HepG2 (cell line): ENCODE measurements at regions not wholly inside any gene's neighbourhood (a gene's known extent, or its start where the extent isn't known, plus 50 kb on each side); places are given as distances from the start of the nearest gene placed in this dataset.

Experiments used
- FOXA3 ChIP-seq: IDR thresholded peaks from 2 replicates; pipeline ENCODE4 v1.6.1; 2016; ENCODE audit warnings: missing genetic modification reagents, missing compliant biosample characterization
- KLF16 ChIP-seq, 2 experiments: sonication (generic) in 1 of 2; formaldehyde crosslinking in 1 of 2; IDR thresholded peaks; 2 replicates each; pipeline versions ENCODE4 v1.6.1 to v1.8.0; 2016 to 2023; ENCODE audit warnings: missing genetic modification reagents in 2 of 2, missing compliant biosample characterization in 1 of 2
- NR2F6 ChIP-seq, 2 experiments: IDR thresholded peaks; 2 replicates each; pipeline ENCODE4 v1.6.1; 2016; ENCODE audit warnings: antibody characterized with exemption in 1 of 2, mild to moderate bottlenecking in 1 of 2
- RBAK ChIP-seq: sonication (generic); formaldehyde crosslinking; IDR thresholded peaks from 2 replicates; pipeline ENCODE4 v1.5.1; 2020; ENCODE audit warnings: mild to moderate bottlenecking, missing genetic modification reagents
- SALL1 ChIP-seq: sonication (generic); formaldehyde crosslinking; IDR thresholded peaks from 2 replicates; pipeline ENCODE4 v1.8.0; 2022; ENCODE audit warnings: mild to moderate bottlenecking, missing genetic modification reagents
- YY1 ChIP-seq: IDR thresholded peaks from 2 replicates; pipeline ENCODE4 v1.6.1; 2011; ENCODE audit warnings: low read length, low read depth, moderate library complexity, mild to moderate bottlenecking; ENCODE audit not compliant: insufficient read depth, insufficient replicate concordance
- ZBTB7B ChIP-seq: sonication (generic); formaldehyde crosslinking; IDR thresholded peaks from 2 replicates; pipeline ENCODE4 v1.4.0; 2020; ENCODE audit warnings: missing genetic modification reagents
- ZFP36 ChIP-seq: fragments of 150-350 bp; IDR thresholded peaks from 2 replicates; pipeline ENCODE4 v1.6.1; 2018; ENCODE audit warnings: borderline replicate concordance, low read length, low read depth; ENCODE audit not compliant: partially characterized antibody
- ZNF253 ChIP-seq: sonication (generic); formaldehyde crosslinking; IDR thresholded peaks from 2 replicates; pipeline ENCODE4 v1.8.0; 2022; ENCODE audit warnings: mild to moderate bottlenecking, missing genetic modification reagents, borderline replicate concordance
- ZNF451 ChIP-seq: sonication (generic); formaldehyde crosslinking; IDR thresholded peaks from 2 replicates; pipeline ENCODE4 v1.5.0; 2020; ENCODE audit warnings: mild to moderate bottlenecking, missing genetic modification reagents
- ZNF510 ChIP-seq: sonication (generic); formaldehyde crosslinking; IDR thresholded peaks from 2 replicates; pipeline ENCODE4 v1.4.0; 2020; ENCODE audit warnings: low read depth, mild to moderate bottlenecking, missing genetic modification reagents
- ZNF674 ChIP-seq: sonication (generic); formaldehyde crosslinking; IDR thresholded peaks from 2 replicates; pipeline ENCODE4 v1.5.0; 2020; ENCODE audit warnings: low read depth, mild to moderate bottlenecking, missing genetic modification reagents
- ZNF768 ChIP-seq: sonication (generic); formaldehyde crosslinking; IDR thresholded peaks from 2 replicates; pipeline ENCODE4 v1.4.0; 2020; ENCODE audit warnings: missing genetic modification reagents
- ZNF878 ChIP-seq: sonication (generic); formaldehyde crosslinking; IDR thresholded peaks from 2 replicates; pipeline ENCODE4 v1.8.1; 2023; ENCODE audit warnings: mild to moderate bottlenecking, missing genetic modification reagents, moderate library complexity
- TF ChIP-seq, protein P1 (sequence below): sonication (generic); formaldehyde crosslinking; IDR thresholded peaks from 2 replicates; pipeline ENCODE4 v1.4.0; 2020; ENCODE audit warnings: missing genetic modification reagents, low read depth, mild to moderate bottlenecking, borderline replicate concordance
- TF ChIP-seq, protein P2 (sequence below): sonication (generic); formaldehyde crosslinking; IDR thresholded peaks from 2 replicates; pipeline ENCODE4 v1.5.0; 2020; ENCODE audit warnings: missing genetic modification reagents
- TF ChIP-seq, protein P3 (sequence below): sonication (generic); formaldehyde crosslinking; IDR thresholded peaks from 2 replicates; pipeline ENCODE4 v1.5.1; 2020; ENCODE audit warnings: mild to moderate bottlenecking, missing genetic modification reagents, borderline replicate concordance
- TF ChIP-seq, protein P4 (sequence below): sonication (generic); formaldehyde crosslinking; IDR thresholded peaks from 2 replicates; pipeline ENCODE4 v1.4.0; 2020; ENCODE audit warnings: missing genetic modification reagents
- TF ChIP-seq, protein P5 (sequence below): sonication (generic); formaldehyde crosslinking; IDR thresholded peaks from 2 replicates; pipeline ENCODE4 v1.5.0; 2020; ENCODE audit warnings: mild to moderate bottlenecking, missing genetic modification reagents, moderate library complexity
- TF ChIP-seq, protein P6 (sequence below): sonication (generic); formaldehyde crosslinking; IDR thresholded peaks from 2 replicates; pipeline ENCODE4 v1.4.0; 2020; ENCODE audit warnings: low read depth, mild to moderate bottlenecking, missing genetic modification reagents
- TF ChIP-seq, protein P7 (sequence below): sonication (generic); formaldehyde crosslinking; IDR thresholded peaks from 2 replicates; pipeline ENCODE4 v1.4.0; 2020; ENCODE audit warnings: mild to moderate bottlenecking, missing genetic modification reagents

DNA sequence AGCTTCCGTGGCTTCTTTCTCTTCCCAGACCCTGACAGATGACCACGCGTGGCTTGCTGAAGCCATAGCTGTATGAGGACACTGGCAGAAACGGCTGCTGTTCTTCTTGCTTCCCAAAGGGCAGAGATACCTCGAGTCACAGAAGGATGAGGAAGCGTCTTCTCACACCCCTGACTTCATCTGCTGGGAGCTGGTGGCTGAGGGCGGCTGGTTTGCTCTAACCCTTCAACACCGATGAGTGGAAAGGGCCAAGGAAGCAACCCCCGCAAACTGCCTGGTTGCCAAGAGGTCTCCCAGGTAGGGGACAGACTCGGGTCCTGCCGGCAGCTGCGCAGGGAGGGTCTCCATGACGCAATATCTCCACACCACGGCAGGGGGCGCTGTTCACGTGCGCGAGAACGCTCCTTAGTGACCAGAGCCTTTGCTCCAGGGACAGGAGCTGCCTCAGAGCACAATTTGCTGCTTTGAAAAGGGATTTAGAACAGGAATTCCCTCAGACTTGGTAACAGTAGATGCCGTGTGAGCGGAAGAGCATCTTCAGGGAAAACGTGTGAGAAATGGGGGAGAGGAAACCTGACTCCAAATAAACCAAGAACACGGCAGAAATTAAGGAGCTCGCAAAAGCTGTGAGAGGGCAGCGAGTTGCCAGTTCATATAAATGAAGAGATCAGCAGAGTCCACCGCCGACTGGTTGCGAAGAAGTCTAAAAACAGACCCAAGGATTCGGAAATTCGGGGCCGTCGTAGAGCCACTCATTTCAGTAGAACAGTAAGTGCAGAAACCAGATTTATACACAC lies 80.2 kb downstream of the ERMARD start (continued):
- TF ChIP-seq, protein P1, sequence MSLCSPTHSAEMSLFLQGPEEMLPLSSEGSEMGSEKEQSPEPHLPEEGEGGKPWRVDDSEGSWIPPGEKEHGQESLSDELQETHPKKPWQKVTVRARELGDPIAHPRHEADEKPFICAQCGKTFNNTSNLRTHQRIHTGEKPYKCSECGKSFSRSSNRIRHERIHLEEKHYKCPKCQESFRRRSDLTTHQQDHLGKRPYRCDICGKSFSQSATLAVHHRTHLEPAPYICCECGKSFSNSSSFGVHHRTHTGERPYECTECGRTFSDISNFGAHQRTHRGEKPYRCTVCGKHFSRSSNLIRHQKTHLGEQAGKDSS (CRISPR knock-in tag) = peak; percentile 68; the same call in 1 of the 2 replicates
- TF ChIP-seq ZNF674 (CRISPR knock-in tag) (no peak), NR2F6 (IDR thresholded peaks at IDR 0.05) (no peak), NR2F6 (CRISPR knock-in tag; IDR thresholded peaks at IDR 0.05) (peak; percentile 20; the same call in 1 of the 2 replicates), KLF16 (CRISPR knock-in tag; IDR thresholded peaks at IDR 0.05) (no peak), ZNF768 (CRISPR knock-in tag) (peak; percentile 70; the same call in 1 of the 2 replicates), ZNF451 (CRISPR knock-in tag) (no peak), ZNF253 (no peak), YY1 (peak; percentile 61), ZNF510 (CRISPR knock-in tag) (0 out of 2 replicates have a peak, but pooled peaks have one; percentile 27), SALL1 (CRISPR knock-in tag) (peak; percentile 69; the same call in 1 of the 2 replicates), ZBTB7B (peak; percentile 56; the same call in 1 of the 2 replicates), RBAK (CRISPR knock-in tag) (0 out of 2 replicates have a peak, but pooled peaks have one; percentile 52), ZFP36 (no peak), ZNF878 (CRISPR knock-in tag) (no peak), FOXA3 (CRISPR knock-in tag) (peak; percentile 45)
- TF ChIP-seq, protein P2, sequence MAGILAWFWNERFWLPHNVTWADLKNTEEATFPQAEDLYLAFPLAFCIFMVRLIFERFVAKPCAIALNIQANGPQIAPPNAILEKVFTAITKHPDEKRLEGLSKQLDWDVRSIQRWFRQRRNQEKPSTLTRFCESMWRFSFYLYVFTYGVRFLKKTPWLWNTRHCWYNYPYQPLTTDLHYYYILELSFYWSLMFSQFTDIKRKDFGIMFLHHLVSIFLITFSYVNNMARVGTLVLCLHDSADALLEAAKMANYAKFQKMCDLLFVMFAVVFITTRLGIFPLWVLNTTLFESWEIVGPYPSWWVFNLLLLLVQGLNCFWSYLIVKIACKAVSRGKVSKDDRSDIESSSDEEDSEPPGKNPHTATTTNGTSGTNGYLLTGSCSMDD (CRISPR knock-in tag) = no peak
- TF ChIP-seq, protein P3, sequence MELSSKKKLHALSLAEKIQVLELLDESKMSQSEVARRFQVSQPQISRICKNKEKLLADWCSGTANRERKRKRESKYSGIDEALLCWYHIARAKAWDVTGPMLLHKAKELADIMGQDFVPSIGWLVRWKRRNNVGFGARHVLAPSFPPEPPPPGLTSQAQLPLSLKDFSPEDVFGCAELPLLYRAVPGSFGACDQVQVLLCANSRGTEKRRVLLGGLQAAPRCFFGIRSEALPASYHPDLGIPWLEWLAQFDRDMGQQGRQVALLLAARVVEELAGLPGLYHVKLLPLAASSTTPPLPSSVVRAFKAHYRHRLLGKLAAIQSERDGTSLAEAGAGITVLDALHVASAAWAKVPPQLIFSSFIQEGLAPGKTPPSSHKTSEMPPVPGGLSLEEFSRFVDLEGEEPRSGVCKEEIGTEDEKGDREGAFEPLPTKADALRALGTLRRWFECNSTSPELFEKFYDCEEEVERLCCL = no peak
- TF ChIP-seq, protein P4, sequence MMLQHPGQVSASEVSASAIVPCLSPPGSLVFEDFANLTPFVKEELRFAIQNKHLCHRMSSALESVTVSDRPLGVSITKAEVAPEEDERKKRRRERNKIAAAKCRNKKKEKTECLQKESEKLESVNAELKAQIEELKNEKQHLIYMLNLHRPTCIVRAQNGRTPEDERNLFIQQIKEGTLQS = peak; percentile 76; the same call in 1 of the 2 replicates
- TF ChIP-seq, protein P5, sequence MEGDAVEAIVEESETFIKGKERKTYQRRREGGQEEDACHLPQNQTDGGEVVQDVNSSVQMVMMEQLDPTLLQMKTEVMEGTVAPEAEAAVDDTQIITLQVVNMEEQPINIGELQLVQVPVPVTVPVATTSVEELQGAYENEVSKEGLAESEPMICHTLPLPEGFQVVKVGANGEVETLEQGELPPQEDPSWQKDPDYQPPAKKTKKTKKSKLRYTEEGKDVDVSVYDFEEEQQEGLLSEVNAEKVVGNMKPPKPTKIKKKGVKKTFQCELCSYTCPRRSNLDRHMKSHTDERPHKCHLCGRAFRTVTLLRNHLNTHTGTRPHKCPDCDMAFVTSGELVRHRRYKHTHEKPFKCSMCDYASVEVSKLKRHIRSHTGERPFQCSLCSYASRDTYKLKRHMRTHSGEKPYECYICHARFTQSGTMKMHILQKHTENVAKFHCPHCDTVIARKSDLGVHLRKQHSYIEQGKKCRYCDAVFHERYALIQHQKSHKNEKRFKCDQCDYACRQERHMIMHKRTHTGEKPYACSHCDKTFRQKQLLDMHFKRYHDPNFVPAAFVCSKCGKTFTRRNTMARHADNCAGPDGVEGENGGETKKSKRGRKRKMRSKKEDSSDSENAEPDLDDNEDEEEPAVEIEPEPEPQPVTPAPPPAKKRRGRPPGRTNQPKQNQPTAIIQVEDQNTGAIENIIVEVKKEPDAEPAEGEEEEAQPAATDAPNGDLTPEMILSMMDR (CRISPR knock-in tag) = peak; percentile 100
- TF ChIP-seq, protein P6, sequence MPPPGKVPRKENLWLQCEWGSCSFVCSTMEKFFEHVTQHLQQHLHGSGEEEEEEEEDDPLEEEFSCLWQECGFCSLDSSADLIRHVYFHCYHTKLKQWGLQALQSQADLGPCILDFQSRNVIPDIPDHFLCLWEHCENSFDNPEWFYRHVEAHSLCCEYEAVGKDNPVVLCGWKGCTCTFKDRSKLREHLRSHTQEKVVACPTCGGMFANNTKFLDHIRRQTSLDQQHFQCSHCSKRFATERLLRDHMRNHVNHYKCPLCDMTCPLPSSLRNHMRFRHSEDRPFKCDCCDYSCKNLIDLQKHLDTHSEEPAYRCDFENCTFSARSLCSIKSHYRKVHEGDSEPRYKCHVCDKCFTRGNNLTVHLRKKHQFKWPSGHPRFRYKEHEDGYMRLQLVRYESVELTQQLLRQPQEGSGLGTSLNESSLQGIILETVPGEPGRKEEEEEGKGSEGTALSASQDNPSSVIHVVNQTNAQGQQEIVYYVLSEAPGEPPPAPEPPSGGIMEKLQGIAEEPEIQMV (CRISPR knock-in tag) = 0 out of 2 replicates have a peak, but pooled peaks have one; percentile 56
- TF ChIP-seq, protein P7, sequence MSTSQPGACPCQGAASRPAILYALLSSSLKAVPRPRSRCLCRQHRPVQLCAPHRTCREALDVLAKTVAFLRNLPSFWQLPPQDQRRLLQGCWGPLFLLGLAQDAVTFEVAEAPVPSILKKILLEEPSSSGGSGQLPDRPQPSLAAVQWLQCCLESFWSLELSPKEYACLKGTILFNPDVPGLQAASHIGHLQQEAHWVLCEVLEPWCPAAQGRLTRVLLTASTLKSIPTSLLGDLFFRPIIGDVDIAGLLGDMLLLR (CRISPR knock-in tag) = no peak
